Fibroblast of skin of back (primary cell): ENCODE measurements at regions not wholly inside any gene's neighbourhood (a gene's known extent, or its start where the extent isn't known, plus 50 kb on each side); places are given as distances from the start of the nearest gene placed in this dataset.
"Not testable (repeated sequence)": the region's sequence is repeated elsewhere in the genome, so short reads cannot be mapped to it uniquely, and the experiment has no call there.

Source experiments
- DNase-seq: peaks from one replicate; pipeline ENCODE4 v3.0.0-alpha.2; 2013

DNA sequence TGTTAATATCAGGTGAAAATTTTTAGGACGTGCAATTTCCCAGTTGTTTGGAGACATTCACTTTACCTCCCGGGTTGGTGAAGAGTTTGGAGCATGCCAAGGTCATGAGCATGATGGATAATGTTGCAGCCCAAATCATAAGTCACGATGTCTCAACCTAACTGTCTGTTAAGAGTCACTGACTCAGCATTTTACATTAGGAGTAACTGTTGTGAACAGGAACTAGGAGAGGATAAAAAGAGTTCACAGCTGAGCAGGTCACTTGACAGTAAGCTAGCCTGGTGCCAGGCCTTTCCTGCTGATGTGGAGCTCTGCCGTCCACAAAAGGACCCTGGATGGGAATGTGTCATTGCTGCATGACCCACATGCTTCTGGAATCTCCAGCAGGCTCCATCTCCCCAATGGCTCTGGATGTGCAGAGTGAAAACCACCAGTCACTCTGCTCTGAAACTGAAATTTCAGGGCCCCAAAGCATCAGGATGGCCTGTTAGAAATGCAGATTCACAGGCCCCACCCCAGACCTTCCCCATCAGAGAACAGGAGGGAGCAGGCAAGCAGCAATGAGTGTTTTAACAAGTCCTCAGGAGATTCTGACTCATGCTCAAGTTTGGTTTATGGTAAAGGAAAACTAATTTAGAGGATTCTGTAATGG lies 371.6 kb upstream of the MAF start:
- no peak for DNase-seq

DNA sequence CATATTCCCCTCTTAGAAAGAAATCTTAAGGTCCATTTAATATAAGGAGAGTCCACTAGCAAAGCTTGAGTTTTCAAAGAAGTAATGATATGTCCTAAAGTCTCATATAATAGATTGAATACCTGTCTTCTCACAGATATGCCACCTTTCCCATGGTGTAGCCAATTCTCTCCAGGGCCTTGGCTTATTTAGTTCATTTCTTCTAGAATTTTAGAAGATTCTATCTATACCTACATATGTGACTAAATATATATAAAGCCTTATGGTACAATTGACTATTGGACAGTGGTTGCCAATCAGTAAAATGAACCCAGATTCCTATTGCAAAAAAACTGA lies 370.7 kb upstream of the MAF start:
- DNase-seq: no peak

DNA sequence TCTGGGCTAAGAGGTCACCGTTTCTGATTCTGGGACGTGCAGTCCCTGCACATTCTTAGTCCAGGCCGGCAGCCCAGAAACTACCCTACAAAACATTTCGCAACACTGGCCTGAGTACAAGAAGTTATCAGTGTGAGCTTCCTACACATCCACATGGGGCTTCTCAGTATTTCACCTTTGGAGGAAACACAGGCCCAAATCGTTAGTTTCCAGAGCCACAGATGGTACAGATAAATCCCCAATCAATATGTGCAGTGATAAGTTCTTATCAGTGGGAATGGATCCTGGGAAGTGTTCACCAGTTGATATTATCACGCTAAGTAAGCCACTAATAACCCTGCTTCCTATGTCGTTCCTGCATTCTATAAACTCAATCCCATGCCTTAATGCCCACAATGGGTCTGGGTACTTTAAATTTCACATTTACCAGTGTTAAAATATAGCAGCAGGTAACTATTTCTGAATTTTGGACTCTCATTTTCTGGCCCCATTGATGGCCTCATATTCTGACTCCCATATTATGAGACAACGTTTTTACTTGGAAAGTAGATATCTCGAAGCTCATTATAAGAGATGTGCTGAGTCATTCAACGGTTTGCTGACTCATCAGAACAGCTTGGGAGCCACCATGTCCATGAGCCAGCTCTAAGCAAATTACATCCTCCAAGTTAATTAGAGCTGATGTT lies 370.2 kb upstream of the MAF start:
- peak; percentile 9 for DNase-seq

DNA sequence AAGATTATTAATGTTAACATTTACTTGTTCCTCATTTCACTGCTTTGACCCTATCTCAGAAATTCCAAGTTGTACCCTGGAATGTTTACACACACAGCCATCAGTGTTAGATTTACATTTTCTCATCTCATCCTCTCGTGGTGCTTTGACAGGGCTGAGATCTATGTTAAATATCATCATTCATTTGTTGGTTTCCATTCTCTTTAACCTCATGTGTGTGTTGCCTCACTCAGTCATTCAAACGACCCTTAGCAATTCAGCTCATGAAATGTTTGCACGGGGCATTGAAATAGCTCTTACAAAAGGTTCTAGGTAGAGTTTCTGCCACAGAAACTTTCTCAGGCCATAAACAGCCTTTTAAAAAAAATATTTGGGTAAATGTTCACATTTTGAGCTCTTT lies 369.6 kb upstream of the MAF start:
- DNase-seq: no peak

DNA sequence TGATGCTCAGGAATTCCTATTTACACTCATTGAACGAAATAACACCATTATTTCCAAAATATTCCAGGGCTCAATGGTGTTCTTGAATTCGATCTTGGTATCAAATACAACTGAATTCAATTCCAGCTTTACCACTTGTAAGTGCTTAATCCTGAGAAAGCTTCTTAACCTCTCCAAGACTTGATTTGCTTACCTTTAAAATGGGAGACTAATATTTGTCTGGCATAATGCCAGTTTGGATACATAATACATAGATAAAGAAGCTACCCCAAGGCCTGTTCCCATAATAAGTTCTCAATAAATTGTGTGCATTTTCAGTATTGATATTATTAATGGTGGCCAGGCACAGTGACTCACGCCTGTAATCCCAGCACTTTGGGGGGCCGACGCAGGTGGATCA lies 368.9 kb upstream of the MAF start:
- DNase-seq: no peak

DNA sequence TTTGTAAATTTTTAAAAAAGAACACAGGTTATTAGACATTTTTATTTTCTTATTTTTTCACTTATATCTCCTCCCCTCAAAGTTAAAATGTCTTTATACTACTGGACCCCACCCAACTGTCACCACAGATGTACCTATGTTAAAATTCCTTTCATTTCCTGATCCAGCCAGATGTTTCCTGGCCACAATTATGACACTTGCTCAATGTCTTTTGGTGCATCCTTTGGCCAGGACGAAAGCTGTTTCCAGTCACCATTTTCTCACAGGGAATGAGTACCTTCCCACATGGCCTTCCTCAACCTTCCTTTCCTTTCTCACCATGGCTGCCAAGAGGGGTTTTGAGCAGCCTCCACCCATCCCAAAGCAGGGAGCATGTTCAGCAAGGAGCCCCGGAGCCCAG lies 365.7 kb upstream of the MAF start:
- DNase-seq: no peak

DNA sequence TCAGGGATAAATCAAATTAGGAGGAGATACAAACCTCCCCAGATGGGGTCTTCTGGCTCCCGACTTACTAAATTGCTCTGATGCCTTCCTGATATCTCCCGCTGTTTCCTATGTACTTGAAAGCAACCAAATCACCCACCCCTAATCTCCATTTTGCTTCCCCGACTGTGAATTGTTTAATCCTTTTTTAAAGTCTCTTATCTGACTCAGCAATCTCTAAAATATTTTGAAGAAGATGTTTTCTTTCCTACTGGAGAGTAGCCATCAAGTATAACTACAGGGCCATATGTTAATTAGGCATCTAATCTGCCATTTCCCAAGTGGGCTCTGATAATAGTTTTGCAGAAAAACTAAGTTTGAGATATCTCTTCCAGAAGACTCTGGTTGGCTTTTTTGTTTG lies 365.2 kb upstream of the MAF start:
- DNase-seq: no peak

DNA sequence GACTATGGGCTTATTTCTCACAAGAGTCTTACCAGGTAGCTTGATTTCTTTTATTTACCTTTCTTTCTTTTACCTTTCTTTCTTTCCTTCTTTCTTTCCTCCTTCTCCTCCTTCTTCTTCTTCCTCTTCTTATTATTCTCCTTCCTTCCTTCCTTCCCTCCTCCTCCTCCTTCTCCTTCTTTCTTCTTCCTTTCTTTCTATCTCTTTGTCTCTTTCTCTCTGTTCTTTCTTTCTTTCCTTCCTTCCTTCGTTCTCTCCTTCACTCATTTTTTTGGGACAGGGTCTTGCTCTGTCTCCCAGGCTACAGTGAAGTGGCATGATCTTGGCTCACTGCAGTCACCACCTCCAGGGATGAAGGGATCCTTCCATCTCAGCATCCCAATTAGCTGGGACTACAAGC lies 363.6 kb upstream of the MAF start:
- DNase-seq: no peak

DNA sequence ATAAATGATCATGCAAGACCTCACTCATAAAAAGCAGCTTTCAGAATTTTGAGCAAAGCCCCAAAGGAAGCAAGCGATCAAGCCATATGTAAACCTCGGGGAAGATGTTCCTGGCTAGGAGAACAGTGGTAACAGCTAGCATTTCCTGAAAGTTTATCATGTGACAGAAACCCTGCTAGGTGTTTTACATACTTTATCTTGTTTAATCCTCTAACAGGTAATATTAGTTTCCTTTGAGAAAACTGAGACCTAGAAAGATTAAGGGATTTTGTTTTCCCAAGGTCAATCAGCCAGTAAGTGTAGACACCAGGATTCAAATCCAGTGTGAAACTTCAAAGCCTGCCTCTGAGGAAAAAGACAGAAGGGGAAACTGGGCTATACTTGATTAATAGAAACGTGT lies 362.4 kb upstream of the MAF start:
- DNase-seq: no peak

DNA sequence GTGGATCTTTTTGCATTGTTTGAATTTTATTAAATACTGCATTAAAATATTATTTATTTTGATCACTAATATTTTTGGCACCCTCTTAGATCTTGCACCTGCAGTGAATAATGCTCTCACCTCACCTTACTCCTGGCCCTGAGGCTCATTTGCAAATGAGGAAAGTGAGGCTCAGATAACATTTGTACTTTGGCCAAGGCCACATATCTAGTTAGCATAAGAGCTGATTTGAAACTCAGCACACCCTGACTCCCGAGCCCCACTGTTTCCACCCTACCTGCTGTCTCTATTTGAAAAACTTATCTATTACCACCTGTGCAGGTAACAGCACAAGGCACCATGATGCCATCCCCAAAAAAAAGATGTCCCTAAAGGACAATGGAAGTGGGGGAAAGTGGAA lies 358.7 kb upstream of the MAF start:
- DNase-seq: no peak

DNA sequence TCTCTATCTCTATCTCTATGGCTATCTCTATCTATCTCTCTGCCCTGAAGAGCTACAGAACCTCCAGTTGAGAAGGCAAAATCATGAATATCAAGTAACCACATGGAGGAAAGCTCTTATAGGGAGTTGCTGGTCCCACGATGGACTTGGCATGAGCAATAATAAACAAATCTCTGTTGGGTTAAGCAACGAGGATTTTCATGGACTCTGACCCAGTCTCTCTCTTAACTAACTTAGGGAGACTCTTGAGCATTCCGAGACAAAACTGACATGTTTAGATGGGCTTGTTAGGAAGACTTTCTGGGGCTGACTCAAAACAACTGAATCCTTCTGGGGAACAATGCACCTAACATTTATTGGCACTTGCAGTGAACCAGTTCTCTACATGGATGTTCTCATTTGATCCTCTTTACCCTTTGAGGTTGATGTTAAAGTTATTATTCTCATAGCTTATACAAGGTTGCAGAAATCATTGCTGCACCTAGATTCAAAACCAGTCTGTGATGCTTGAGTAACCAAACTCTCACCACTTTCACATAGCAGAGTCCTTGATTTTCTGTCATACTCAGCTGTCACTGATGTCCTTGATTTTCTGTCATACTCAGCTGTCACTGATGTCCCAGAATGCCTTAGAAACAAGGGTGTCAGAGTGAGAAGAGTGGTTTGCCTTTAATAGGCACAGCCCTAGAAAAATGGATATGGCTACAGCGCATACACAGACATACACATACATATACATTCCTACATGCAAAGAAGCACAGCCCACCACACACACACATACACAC lies 354.6 kb upstream of the MAF start:
- no peak for DNase-seq

DNA sequence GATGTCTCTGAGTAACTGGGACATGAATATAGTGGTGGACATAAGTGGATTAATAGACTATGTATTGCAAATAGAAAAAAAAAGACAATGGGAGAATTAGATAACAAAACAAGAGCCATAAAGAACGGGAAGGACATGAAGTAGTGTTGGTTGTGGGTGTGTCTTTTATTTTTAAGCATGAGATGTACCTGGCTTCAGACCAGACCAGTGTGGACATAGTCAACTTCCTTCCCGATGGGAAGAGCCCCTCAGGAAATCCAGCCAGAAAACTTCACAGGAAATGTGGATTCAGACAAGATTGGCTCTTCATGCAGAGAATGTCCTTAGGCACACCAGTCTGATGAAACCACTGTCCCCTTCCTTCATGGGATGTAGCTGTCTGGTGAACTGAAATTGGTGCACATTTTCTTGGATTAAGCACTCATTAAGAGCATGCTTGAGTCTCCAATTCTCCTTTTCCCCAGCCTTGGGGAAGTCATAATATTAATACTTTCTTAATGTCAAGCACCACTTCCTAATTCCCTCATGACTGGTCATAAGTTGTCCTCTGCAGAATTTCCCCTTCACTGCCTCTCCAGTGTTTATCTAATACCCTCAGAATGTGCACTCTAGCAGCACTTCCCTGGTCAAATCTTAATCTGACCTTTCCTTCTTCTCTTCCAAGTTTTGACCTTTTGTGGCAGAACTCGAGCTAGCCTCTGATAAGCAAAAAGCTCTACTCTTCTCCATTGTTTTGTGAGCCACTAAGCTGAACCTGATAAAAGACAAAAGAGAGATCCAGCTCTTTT lies 350.6 kb upstream of the MAF start:
- no peak for DNase-seq

DNA sequence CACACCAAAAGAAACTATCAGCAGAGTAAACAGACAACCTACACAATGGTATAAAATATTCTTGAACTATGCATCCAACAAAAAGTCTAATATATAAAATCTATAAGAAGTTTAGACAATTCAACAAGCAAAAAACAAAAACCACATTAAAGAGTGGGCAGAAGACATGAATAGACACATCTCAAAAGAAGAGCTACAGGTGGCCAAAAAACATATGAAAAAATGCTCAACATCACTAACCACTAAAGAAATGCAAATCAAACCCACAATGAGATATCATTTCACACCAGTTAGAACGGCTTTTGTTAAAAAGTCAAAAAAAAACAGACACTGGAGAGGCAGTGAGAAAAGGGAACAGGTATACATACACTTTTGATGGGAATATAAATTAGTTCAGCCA lies 348.9 kb upstream of the MAF start:
- DNase-seq: no peak

DNA sequence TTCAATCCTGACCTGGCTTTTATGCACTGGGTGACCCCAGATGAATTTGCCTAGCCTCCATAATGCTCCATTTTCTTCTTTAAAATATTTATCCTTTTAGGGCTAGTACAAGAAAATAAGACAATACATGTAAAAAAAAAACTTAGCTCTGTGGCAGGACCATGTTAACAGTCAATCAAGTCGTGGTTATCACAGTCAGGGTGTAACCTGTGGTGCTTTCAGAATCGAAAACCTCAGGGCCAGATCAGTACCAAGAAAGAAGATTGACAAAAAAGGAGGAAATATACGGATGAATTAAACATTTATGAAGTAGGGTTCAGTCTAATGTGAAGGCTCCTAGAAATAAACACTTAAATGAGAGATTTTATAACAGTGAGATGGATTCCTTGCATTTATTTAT lies 347.2 kb upstream of the MAF start:
- no peak for DNase-seq

DNA sequence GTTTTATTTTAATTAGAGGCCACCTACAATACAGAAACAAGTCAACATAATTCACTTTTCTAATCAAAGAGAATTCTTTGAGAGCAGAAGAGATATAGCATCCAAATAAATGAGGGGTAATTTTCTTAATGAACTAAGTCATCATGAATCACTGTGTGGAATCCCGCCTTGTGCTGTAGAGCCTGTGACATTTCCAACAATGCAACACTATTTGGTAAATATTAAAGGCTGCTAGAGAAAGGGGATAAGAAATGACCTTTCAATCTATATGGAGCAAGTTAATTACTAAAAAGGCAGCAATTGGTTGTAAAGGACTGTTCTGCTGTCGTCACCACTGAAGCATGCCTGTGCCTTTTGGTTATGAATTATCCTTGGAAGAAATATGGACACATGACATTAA lies 345.7 kb upstream of the MAF start:
- no peak for DNase-seq

DNA sequence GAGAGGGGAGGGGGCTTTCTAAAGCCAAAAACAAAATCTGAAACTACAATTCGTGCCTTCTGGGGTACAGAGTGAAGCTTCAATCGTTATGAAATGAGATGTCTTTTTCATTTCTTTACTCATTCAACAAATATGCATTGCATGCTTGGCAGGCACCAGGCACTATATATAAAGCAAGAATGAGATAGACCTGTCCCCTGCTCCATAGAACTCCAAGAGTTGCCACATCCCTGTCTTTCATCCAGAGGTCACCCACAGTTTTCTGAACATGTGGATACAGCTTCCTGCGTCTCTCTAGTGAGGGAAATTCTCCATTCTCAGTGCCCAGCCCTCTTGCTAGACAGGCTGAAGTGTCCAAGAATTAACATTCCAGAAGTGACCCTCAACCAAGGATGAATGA lies 343.2 kb upstream of the MAF start:
- DNase-seq: peak; percentile 56

DNA sequence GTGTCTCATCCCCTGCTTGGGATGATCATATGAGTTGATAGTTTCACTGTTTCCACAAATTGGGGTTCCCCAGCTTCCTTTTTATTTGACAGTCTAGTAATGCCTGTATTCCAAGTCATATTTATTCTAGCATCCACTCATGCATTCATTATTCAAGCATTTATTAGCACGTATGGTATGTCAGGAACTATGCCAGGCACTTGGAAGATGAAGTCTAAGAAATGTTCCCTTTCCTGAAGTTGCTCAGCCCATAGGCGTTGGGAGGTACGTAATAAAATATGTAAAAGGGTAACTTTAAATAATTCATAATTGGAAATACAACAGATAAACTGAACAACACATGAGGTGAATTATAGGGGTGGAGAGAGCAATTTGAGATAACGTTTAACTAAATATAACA lies 338.0 kb upstream of the MAF start:
- DNase-seq: no peak

DNA sequence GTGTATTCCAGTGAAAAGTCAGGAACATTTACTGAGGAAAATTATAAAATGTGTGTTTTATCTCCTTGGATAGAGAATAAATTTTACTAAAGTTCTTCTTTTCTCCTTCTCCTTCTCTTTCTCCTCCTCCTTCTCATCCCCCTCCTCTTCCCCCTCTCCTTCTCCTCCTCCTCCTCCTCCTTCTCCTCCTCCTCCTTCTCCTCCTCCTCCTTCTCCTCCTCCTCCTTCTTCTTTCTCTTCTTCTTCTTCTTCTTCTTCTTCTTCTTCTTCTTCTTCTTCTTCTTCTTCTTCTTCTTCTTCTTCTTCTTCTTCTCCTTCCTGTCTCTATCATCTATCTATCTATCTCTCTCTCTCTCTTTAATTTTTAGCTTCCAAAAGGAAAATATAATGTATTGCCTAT lies 337.1 kb upstream of the MAF start:
- DNase-seq: not testable (repeated sequence)

DNA sequence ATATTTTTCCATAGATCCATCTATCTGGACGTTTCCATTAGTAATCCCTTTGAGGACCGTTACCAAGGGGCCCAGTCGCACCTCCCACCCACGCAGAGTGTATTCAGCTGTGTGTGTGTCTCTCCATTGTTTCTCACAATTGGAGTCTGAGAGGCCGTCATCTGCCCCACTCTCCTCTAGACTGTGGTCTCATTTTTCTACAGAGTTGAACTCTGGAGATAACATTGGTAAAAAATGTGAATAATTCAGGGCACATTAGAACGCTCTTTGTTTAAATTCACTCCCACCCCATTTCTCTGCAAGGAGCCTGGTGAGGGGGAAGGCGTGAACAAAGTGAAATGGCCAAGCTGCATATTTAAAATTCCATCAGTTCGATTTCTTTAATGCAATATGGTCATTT lies 333.1 kb upstream of the MAF start:
- no peak for DNase-seq

DNA sequence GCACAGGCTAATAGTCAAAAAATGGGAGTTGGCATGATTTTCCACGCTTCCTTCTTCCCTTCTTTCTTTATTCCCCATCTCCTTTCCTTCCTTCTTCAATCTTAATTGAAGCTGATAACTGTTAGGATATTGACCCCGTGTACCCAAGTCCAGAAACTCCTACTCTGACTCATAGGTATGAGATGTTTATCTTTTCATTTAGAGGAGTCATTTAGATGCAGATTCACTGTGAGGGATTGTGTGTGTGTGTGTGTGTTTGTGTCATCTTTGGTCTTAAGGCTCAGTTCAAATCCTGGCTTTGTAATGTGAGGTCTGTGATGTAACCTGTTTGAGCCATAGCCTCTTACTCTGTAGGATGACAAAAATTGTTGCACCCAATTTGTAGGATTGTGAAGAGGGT lies 332.0 kb upstream of the MAF start:
- peak; percentile 49 for DNase-seq

DNA sequence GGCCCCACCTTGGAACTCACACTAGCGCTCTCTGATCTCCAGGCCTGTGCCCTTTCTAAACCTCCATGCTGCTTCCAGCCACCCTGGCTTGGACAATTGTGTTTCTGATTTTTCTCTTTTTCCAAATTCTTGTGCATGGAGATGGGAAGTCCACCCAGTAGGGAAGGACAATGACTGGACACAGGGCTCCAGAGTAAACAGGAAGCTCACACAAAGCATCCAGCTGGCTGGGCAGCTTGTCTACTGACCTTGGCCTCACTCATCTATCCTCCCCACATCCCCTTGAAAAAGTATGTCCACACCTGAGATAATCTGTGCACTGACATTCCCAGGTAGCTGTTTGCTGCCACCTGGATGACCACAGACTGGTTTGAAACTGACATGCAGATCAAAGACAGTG lies 331.2 kb upstream of the MAF start:
- no peak for DNase-seq

DNA sequence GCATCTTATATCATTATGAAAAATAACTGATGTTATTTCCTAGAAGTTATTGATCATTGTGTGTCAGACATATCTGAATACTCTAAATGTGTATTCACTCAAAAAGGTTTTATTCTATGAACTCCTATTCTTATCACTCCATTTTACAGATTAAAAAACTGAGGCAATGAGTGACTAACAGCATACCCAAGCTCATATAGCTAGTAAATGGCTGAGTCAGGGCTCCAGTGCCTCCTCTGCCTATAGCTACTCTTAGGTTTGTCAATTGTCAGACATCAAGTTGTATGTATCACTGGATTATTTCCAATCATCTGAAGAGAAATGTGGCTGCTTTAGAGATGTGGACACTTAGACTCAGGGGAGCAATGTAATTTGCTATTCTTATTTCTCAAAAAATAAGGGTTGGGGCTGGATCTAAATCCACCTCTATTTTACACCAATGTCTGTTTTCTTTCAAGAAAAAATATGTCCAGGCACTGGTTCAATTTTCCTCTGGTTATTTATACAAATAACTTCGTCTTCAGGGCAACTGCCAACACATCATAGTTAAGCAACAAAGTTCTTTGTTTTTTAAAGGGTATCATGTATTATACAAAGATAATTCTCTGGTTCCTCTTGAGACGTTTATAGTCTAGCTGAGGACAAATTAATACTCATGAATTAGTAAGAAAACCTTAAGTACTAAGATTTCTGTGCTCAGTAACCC lies 328.9 kb upstream of the MAF start:
- DNase-seq: no peak
